Nephron progenitor cell (in vitro differentiated cells): ENCODE measurements at regions not wholly inside any gene's neighbourhood (a gene's known extent, or its start where the extent isn't known, plus 50 kb on each side); places are given as distances from the start of the nearest gene placed in this dataset.
A peak's percentile ranks its signal among the peaks of the same experiment; 100 is the strongest.

ENCODE experiments used
- DNase-seq: peaks from one replicate; pipeline ENCODE4 v3.0.0; 2021
- H3K27ac Mint-ChIP-seq: 2 replicates; pipeline ENCODE4 v1.8.0; 2021; ENCODE audit warnings: mild to moderate bottlenecking, moderate library complexity, mixed read lengths
- H3K27me3 Mint-ChIP-seq: 2 replicates; pipeline ENCODE4 v1.8.0; 2021; ENCODE audit warnings: mild to moderate bottlenecking, low read depth, mixed read lengths; ENCODE audit not compliant: poor library complexity
- H3K36me3 Mint-ChIP-seq: 2 replicates; pipeline ENCODE4 v1.8.0; 2021; ENCODE audit warnings: low read depth, mixed read lengths
- H3K4me1 Mint-ChIP-seq: 2 replicates; pipeline ENCODE4 v1.8.0; 2021; ENCODE audit warnings: mixed read lengths
- H3K4me3 Mint-ChIP-seq: 2 replicates; pipeline ENCODE4 v1.8.0; 2021; ENCODE audit warnings: mild to moderate bottlenecking, moderate library complexity, mixed read lengths
- H3K9me3 Mint-ChIP-seq: 2 replicates; pipeline ENCODE4 v1.8.0; 2021; ENCODE audit warnings: mild to moderate bottlenecking, moderate library complexity, mixed read lengths
- TF ChIP-seq, protein P1 (sequence below): fragments of 200-600 bp; sonication (generic); IDR thresholded peaks from 2 replicates; pipeline ENCODE4 v1.5.0; 2021; ENCODE audit warnings: antibody characterized with exemption

DNA sequence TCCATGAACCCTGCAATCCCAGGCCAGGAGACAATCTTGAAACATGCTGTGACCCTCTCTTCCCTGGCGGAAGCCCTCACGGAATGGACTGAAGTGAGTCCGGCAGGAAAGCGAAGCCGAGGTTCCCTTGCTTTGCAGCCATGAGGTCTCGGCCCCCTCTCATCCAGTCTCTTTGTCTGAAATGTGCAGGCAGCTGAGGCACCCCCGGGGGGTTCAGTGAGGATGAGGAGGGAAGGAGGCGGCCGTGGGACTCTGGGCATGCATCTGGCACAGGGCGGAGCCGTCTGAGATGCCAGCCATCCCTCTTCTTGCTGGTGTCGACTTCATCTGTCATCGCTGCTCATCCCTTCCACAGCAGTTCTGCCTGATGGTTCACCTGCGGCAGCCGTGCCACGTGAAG is 1485.7 kb downstream of the BRD1 start:
- no peak for DNase-seq
- Mint-ChIP-seq H3K27ac (no peak overlapping the region), H3K36me3 (no peaks in the 10 kb centered on the region), H3K4me1 (peaks cover 18% of the 10 kb centered on the region), H3K27me3 (peaks cover 32% of the 10 kb centered on the region), H3K9me3 (no peaks in the 10 kb centered on the region), H3K4me3 (no peak overlapping the region)
- TF ChIP-seq, protein P1, sequence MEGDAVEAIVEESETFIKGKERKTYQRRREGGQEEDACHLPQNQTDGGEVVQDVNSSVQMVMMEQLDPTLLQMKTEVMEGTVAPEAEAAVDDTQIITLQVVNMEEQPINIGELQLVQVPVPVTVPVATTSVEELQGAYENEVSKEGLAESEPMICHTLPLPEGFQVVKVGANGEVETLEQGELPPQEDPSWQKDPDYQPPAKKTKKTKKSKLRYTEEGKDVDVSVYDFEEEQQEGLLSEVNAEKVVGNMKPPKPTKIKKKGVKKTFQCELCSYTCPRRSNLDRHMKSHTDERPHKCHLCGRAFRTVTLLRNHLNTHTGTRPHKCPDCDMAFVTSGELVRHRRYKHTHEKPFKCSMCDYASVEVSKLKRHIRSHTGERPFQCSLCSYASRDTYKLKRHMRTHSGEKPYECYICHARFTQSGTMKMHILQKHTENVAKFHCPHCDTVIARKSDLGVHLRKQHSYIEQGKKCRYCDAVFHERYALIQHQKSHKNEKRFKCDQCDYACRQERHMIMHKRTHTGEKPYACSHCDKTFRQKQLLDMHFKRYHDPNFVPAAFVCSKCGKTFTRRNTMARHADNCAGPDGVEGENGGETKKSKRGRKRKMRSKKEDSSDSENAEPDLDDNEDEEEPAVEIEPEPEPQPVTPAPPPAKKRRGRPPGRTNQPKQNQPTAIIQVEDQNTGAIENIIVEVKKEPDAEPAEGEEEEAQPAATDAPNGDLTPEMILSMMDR: no peak

DNA sequence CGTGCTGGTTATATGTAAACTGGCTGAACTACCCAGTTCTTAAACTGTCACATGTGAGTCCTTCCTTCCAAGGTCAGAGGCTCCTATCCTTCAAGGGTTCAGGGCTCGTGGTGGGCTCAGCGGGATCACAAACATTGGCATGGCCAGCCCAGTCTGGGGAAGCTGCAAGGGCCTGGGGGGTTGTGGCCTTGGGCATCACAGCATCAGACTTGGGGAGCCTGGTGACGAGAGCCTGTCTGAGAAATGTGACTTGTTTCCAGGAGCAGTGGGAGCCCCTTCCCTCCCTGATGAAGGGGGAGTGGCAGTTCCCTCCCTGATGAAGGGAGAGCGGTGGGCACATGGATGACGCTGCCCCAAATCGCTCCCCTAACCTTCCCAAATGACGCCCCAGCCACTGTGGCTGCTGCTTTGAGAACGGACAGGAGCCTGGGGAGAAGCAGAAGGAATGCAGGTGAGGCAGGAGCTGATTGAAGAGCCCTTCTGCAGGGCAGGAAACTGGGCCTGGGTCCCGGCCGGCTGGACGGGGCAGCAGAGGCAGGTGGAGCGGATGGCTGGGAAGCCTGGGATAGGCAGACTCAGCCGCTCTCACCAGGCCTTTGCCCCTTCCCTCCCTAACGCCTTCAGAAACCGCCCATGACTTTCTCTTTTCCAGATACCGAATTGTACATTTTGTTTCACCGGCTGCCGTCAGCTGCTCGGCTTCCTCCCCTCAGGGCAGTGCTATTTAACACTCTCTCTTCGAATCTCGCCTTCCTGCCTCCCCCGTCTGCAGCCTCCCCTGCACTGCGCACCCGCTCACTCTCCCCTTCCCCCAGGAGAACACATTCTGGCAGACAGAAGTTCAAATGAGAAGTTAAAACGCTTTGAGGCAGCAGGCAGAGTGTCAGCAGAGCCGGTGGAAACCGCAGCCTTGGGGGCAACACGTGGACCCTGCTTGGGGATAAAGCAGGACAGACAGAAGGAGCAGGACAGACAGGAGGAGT is 1486.7 kb downstream of the BRD1 start:
- TF ChIP-seq, protein P1: no peak
- H3K27ac Mint-ChIP-seq: no peak overlapping the region
- H3K4me1 Mint-ChIP-seq: peaks cover 15% of the 10 kb centered on the region
- peaks cover 29% of the 10 kb centered on the region for H3K27me3 Mint-ChIP-seq
- no peaks in the 10 kb centered on the region for H3K9me3 Mint-ChIP-seq
- peak overlapping the region; percentile 1 for H3K4me3 Mint-ChIP-seq
- no peak for DNase-seq
- H3K36me3 Mint-ChIP-seq: no peaks in the 10 kb centered on the region

- DNase-seq: no peak
- Mint-ChIP-seq H3K4me3 (no peak overlapping the region), H3K27ac (no peak overlapping the region), H3K27me3 (peaks cover 32% of the 10 kb centered on the region), H3K36me3 (no peaks in the 10 kb centered on the region), H3K4me1 (peaks cover 15% of the 10 kb centered on the region), H3K9me3 (no peaks in the 10 kb centered on the region)
- TF ChIP-seq, protein P1: no peak
Measured at GRCh38 chr22:48340191-48340590, 1487.5 kb downstream of the BRD1 start.

DNA sequence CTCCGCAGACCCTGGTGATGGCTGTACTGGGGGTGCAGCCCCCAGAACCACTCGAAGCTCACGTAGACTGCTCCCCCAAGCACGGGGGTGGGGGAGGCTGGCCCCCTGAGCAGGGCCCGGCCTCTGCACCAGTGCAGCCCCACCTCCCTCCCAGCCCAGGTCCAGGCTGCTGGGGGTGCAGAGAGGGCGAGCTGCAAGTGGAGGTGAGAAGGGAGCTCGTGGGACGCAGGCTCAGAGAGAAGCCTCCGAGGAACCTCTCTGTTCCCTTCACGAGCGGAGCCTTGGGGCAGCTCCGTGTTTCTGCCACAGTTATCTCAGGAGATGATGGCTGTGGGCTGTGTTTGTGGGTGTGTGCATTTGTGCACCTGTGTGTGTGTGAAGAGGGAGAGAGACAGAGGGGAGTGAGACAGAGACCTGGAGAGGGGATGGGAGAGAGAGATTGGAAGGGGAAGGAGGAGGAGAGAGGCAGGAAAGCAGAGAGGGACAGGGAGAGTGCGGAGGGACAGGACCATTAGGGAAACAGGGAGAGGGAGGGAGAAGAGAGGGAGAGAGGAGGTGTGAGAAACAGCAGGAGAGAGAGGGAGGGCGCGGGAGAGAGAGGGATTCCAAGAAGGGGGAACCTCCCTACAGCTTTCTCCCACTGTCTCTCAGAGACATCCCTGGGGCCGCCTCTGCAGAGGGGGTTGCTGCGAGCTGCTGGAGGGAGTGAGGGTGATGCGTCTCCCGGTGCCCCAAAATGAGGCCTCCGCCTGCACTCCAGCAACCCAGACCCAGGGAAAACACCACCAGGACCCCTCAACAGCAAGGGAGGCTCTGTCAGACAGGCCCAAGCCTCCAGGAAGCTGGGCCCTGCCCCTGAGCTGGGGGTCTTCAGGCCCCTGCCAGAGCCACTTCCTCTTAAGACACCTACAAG is 1488.6 kb downstream of the BRD1 start:
- H3K36me3 Mint-ChIP-seq: no peaks in the 10 kb centered on the region
- TF ChIP-seq, protein P1: no peak
- no peak overlapping the region for H3K4me3 Mint-ChIP-seq
- H3K27me3 Mint-ChIP-seq: peaks cover 32% of the 10 kb centered on the region
- no peaks in the 10 kb centered on the region for H3K9me3 Mint-ChIP-seq
- no peak for DNase-seq
- H3K27ac Mint-ChIP-seq: no peak overlapping the region
- peaks cover 15% of the 10 kb centered on the region for H3K4me1 Mint-ChIP-seq

DNA sequence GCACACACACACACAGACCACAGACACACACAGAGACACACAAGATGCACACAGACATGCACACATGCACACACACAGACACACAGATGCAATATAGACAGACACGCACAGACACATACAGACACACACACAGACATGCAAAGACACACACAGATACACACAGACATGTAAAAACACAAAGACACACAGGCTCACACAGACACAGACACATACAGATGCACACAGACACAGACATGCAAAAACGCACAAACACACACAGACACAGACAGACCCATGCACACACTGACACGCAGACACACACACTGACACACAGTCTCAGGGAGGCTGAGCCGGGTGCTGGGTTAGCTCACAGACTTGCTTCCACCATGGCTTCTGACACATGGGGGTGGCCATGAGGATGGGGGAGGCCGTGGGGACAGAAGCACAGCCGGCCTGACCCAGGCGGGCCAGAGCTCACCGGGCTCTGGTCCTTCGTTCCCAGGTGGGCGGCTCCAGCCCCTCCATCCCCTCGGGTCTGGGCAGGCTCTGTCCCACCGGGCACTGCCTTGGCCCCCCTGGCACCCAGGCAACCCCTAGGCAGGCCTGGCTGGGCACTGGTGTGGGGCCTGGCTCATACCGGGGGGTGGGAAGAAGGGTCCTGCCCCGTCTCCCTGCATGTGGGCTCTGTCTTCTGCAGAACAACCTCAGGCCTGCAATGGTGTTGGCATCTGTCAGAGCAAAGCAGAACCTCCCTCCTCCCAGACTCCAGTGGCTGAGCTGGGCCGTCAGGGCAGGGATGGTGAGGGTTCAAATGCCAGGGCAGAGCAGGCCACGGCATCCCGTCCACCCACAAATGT is 1489.5 kb downstream of the BRD1 start:
- H3K4me1 Mint-ChIP-seq: peaks cover 15% of the 10 kb centered on the region
- TF ChIP-seq, protein P1: no peak
- H3K27me3 Mint-ChIP-seq: peaks cover 32% of the 10 kb centered on the region

More for the DNA sequence above, 1489.5 kb downstream of the BRD1 start:
- H3K27ac Mint-ChIP-seq: no peak overlapping the region
- no peak overlapping the region for H3K4me3 Mint-ChIP-seq
- no peaks in the 10 kb centered on the region for H3K36me3 Mint-ChIP-seq
- no peaks in the 10 kb centered on the region for H3K9me3 Mint-ChIP-seq
- no peak for DNase-seq
